Trophoblast cell (in vitro differentiated cells and primary cell): ENCODE measurements at regions not wholly inside any gene's neighbourhood (a gene's known extent, or its start where the extent isn't known, plus 50 kb on each side); places are given as distances from the start of the nearest gene placed in this dataset.

Source experiments
- DNase-seq, 2 donors: peaks; one replicate each; pipeline ENCODE4 v3.0.0-alpha.2; 2016
- H2AFZ ChIP-seq: 2 replicates; pipeline ENCODE4 v1.6.1; 2013; ENCODE audit warnings: low read length, moderate library complexity, mild to moderate bottlenecking; ENCODE audit not compliant: insufficient read depth, poor library complexity
- H2AK5ac ChIP-seq: 2 replicates; pipeline ENCODE4 v1.6.1; 2013; ENCODE audit warnings: mild to moderate bottlenecking, low read length
- H2BK120ac ChIP-seq: 2 replicates; pipeline ENCODE4 v1.6.1; 2013; ENCODE audit warnings: low read length, mild to moderate bottlenecking, moderate library complexity; ENCODE audit not compliant: insufficient read depth, poor library complexity
- H2BK12ac ChIP-seq: 2 replicates; pipeline ENCODE4 v1.6.1; 2013; ENCODE audit warnings: mild to moderate bottlenecking, low read length, moderate library complexity
- H2BK5ac ChIP-seq: 2 replicates; pipeline ENCODE4 v1.6.1; 2013; ENCODE audit warnings: low read length, low read depth, moderate library complexity, mild to moderate bottlenecking; ENCODE audit not compliant: poor library complexity
- H3K14ac ChIP-seq: 2 replicates; pipeline ENCODE4 v1.6.1; 2013; ENCODE audit warnings: mild to moderate bottlenecking, low read length
- H3K18ac ChIP-seq: 2 replicates; pipeline ENCODE4 v1.6.1; 2013; ENCODE audit warnings: mild to moderate bottlenecking, low read length
- H3K23ac ChIP-seq: 2 replicates; pipeline ENCODE4 v1.6.1; 2013; ENCODE audit warnings: low read length
- H3K27ac ChIP-seq: 2 replicates; pipeline ENCODE4 v1.5.1; 2013; ENCODE audit warnings: low read depth, mild to moderate bottlenecking, inconsistent platforms, low read length, moderate library complexity
- H3K27me3 ChIP-seq: 2 replicates; pipeline ENCODE4 v1.6.1; 2013; ENCODE audit warnings: inconsistent platforms, mild to moderate bottlenecking, low read length, moderate library complexity; ENCODE audit not compliant: insufficient read depth
- H3K36me3 ChIP-seq, 2 experiments: 1 replicate in 1 of 2; 2 replicates in 1 of 2; pipeline ENCODE4 v1.6.1; 2013; ENCODE audit warnings: low read length in 2 of 2, mild to moderate bottlenecking in 2 of 2, moderate library complexity in 1 of 2; ENCODE audit not compliant: insufficient read depth in 2 of 2, control insufficient read depth in 1 of 2
- H3K4ac ChIP-seq: 2 replicates; pipeline ENCODE4 v1.6.1; 2013; ENCODE audit warnings: low read depth, mild to moderate bottlenecking, low read length, moderate library complexity
- H3K4me1 ChIP-seq, 2 experiments: 1 replicate in 1 of 2; 2 replicates in 1 of 2; pipeline ENCODE4 v1.6.1; 2013; ENCODE audit warnings: low read length in 2 of 2, mild to moderate bottlenecking in 2 of 2, moderate library complexity in 1 of 2; ENCODE audit not compliant: insufficient read depth in 2 of 2, control insufficient read depth in 1 of 2
- H3K4me2 ChIP-seq: 2 replicates; pipeline ENCODE4 v1.6.1; 2013; ENCODE audit warnings: inconsistent platforms, mild to moderate bottlenecking, low read length, moderate library complexity
- H3K4me3 ChIP-seq: 2 replicates; pipeline ENCODE4 v1.5.1; 2013; ENCODE audit warnings: mild to moderate bottlenecking, low read depth, low read length, inconsistent platforms
- H3K79me1 ChIP-seq: one replicate; pipeline ENCODE4 v1.6.1; 2013; ENCODE audit warnings: low read length
- H3K79me2 ChIP-seq: 2 replicates; pipeline ENCODE4 v1.6.1; 2013; ENCODE audit warnings: low read length, mild to moderate bottlenecking; ENCODE audit not compliant: control insufficient read depth, insufficient read depth, poor library complexity
- H3K9ac ChIP-seq: 2 replicates; pipeline ENCODE4 v1.6.1; 2013; ENCODE audit warnings: mild to moderate bottlenecking, low read length
- H3K9me3 ChIP-seq: 2 replicates; pipeline ENCODE4 v1.6.1; 2013; ENCODE audit warnings: low read depth, mild to moderate bottlenecking, control low read depth, inconsistent platforms, low read length; ENCODE audit not compliant: insufficient read depth
- H4K12ac ChIP-seq: 2 replicates; pipeline ENCODE4 v1.6.1; 2013; ENCODE audit warnings: low read depth, mild to moderate bottlenecking, low read length, moderate library complexity
- H4K8ac ChIP-seq: 2 replicates; pipeline ENCODE4 v1.6.1; 2013; ENCODE audit warnings: low read depth, mild to moderate bottlenecking, low read length, moderate library complexity
- H4K91ac ChIP-seq: one replicate; pipeline ENCODE4 v1.6.1; 2013; ENCODE audit warnings: low read depth, mild to moderate bottlenecking, low read length, moderate library complexity
- WGBS: extraction: QIAGEN DNeasy Blood & Tissue Kit; methylation state at CpG from one replicate; pipeline ENCODE4 v1.1.7; 2013; ENCODE audit warnings: missing lambda C conversion rate; ENCODE audit not compliant: insufficient read length, insufficient coverage; ENCODE audit errors: extremely low coverage; 5-methylcytosine and 5-hydroxymethylcytosine counted together

GRCh38 chr19:29266603-29267002 lies 53.7 kb upstream of the UQCRFS1 start:
- Histone ChIP-seq H3K36me3 (no peaks in the 10 kb centered on the region), H3K4me1 (no peaks in the 10 kb centered on the region), H2BK12ac (no peak overlapping the region), H3K79me2 (no peaks in the 10 kb centered on the region), H4K8ac (no peak overlapping the region), H3K4ac (no peak overlapping the region), H3K9me3 (peaks cover 3% of the 10 kb centered on the region), H4K91ac (no peak overlapping the region), H3K4me2 (no peak overlapping the region), H3K14ac (no peak overlapping the region), H3K23ac (no peak overlapping the region), H3K79me1 (no peaks in the 10 kb centered on the region), H3K4me3 (no peak overlapping the region), H3K27ac (no peak overlapping the region), H2BK120ac (no peak overlapping the region), H4K12ac (no peak overlapping the region), H2AFZ (no peak overlapping the region), H3K9ac (no peak overlapping the region), H3K27me3 (no peaks in the 10 kb centered on the region), H3K18ac (no peak overlapping the region), H2AK5ac (no peak overlapping the region), H2BK5ac (no peak overlapping the region)
- WGBS, result no CpG with 5 or more reads among the region's 4 CpGs
- peak in 1 of 2 donors; percentile 18 for DNase-seq

DNA sequence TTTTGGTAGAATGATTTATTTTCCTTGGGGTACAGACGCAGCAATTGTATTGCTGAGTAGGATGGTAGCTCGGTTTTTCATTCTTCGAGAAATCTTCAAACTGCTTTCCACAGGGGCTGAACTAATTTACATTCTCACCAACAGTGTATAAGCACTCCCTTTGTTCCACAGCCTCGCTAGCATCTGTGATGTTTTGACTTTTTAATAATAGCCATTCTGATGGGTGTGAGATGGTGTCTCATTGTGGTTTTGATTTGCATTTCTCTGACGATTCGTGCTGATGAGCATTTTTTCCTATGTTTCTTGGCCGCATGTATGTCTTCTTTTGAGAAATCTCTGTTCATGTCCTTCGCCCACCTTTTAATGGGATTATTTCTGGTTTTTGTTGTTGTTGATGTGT lies 54.8 kb upstream of the UQCRFS1 start:
- Histone ChIP-seq H2AK5ac (no peak overlapping the region), H3K4ac (no peak overlapping the region), H3K27ac (no peak overlapping the region), H3K27me3 (no peaks in the 10 kb centered on the region), H3K9me3 (peaks cover 3% of the 10 kb centered on the region), H3K23ac (no peak overlapping the region), H4K8ac (no peak overlapping the region), H3K36me3 (no peaks in the 10 kb centered on the region), H2BK12ac (no peak overlapping the region), H3K4me1 (no peaks in the 10 kb centered on the region), H2BK120ac (no peak overlapping the region), H2BK5ac (no peak overlapping the region), H3K79me2 (no peaks in the 10 kb centered on the region), H3K14ac (no peak overlapping the region), H4K12ac (no peak overlapping the region), H2AFZ (no peak overlapping the region), H3K9ac (no peak overlapping the region), H4K91ac (no peak overlapping the region), H3K4me3 (no peak overlapping the region), H3K4me2 (no peak overlapping the region), H3K79me1 (no peaks in the 10 kb centered on the region), H3K18ac (no peak overlapping the region)
- WGBS, result no CpG with 5 or more reads among the region's 8 CpGs
- DNase-seq, result no peak

DNA sequence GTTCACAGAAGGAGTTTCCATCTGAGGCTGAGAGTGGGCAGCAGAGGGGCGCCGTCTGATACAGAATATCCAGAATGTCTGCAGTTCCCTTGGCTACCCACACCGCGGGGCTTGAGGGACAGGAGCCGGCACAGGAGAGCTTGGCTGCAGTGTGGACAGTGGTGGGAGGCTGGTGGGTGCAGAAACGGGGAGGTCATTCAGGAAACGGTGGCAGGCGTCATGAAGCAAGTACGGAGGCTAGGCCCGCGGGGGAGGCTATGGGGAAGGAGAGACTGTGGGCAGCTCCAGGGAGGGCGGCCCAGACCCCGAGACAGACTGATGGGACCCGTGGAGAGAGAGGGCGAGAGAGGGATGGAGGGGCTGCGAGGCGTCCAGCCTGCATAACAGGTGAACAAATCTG lies 55.2 kb upstream of the UQCRFS1 start:
- DNase-seq, result no peak
- H3K79me2 ChIP-seq, result no peaks in the 10 kb centered on the region
- no peak overlapping the region for H2BK12ac ChIP-seq
- no peak overlapping the region for H2BK120ac ChIP-seq
- H3K9me3 ChIP-seq, result peaks cover 3% of the 10 kb centered on the region
- no peak overlapping the region for H4K12ac ChIP-seq
- H3K27me3 ChIP-seq, result no peaks in the 10 kb centered on the region
- H3K27ac ChIP-seq, result no peak overlapping the region
- no CpG with 5 or more reads among the region's 17 CpGs for WGBS
- no peak overlapping the region for H2AFZ ChIP-seq
- no peak overlapping the region for H3K4ac ChIP-seq
- H2BK5ac ChIP-seq, result no peak overlapping the region
- no peak overlapping the region for H3K23ac ChIP-seq
- H3K9ac ChIP-seq, result no peak overlapping the region
- no peaks in the 10 kb centered on the region for H3K79me1 ChIP-seq
- H2AK5ac ChIP-seq, result no peak overlapping the region
- H3K18ac ChIP-seq, result no peak overlapping the region
- no peak overlapping the region for H3K14ac ChIP-seq
- no peak overlapping the region for H3K4me2 ChIP-seq
- no peaks in the 10 kb centered on the region for H3K36me3 ChIP-seq
- no peak overlapping the region for H4K91ac ChIP-seq
- no peaks in the 10 kb centered on the region for H3K4me1 ChIP-seq
- H4K8ac ChIP-seq, result no peak overlapping the region
- no peak overlapping the region for H3K4me3 ChIP-seq

DNA sequence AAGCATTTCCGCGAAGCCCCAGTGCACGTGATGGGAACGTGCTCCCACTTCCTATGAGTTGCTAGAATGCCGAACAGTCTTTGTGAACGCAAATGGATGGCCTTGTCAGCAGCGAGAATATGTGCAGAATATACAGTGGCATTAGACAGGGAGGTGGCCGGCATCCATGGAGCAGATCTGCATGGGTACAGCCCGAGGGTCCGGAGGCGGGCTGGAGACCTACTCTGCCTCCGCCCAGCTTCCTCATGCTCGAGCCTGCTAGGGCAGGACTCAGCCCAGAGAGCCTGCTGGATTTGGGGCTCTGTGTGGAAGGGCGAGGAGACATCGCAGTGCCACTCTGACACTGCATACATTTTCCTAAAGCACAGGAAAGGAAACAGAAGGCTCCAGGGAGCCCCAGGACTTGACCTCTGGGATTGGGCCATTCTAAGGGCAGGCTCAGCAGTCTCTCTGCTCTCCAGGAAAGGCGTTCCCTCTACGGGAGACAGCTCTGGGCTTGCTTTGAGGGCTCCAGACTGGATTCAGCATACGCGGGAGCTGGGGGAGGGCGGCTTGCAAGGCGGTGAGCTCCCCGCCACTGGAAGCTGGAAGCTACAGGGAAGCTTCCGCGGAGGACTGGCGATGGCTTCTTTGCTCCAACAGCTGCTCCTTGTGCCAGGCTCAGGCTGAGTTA lies 55.9 kb upstream of the UQCRFS1 start:
- Histone ChIP-seq H4K8ac (no peak overlapping the region), H3K9me3 (peaks cover 3% of the 10 kb centered on the region), H3K23ac (no peak overlapping the region), H3K27me3 (no peaks in the 10 kb centered on the region), H3K14ac (no peak overlapping the region), H4K12ac (no peak overlapping the region), H3K27ac (no peak overlapping the region), H3K4me2 (no peak overlapping the region), H3K79me2 (no peaks in the 10 kb centered on the region), H3K4ac (no peak overlapping the region), H2AK5ac (no peak overlapping the region), H4K91ac (no peak overlapping the region), H2BK5ac (no peak overlapping the region), H3K4me1 (no peaks in the 10 kb centered on the region), H3K18ac (no peak overlapping the region), H3K4me3 (no peak overlapping the region), H3K79me1 (no peaks in the 10 kb centered on the region), H3K9ac (no peak overlapping the region), H2BK120ac (no peak overlapping the region), H2AFZ (no peak overlapping the region), H2BK12ac (no peak overlapping the region), H3K36me3 (no peaks in the 10 kb centered on the region)
- no peak for DNase-seq
- no CpG with 5 or more reads among the region's 25 CpGs for WGBS
